Stimulated activated CD4-positive, alpha-beta T cell treated with anti-CD3 and anti-CD28 coated beads, Interleukin-12 subunit alpha, Interleukin-12 subunit beta, amount 100 ng/mL, for 48 hours (primary cell): ENCODE measurements at regions not wholly inside any gene's neighbourhood (a gene's known extent, or its start where the extent isn't known, plus 50 kb on each side); places are given as distances from the start of the nearest gene placed in this dataset.

ENCODE experiments used
- DNase-seq, 3 donors: peaks; one replicate each; pipeline ENCODE4 v3.0.0-alpha.2; 2020; ENCODE audit warnings: low read depth in 2 of 3, low spot score in 1 of 3

GRCh38 chr13:73938372-73939070, 195.7 kb downstream of the KLF12 start:
- no peak for DNase-seq

- DNase-seq = no peak
These were observed 196.8 kb downstream of the KLF12 start for GRCh38 chr13:73937441-73937840.

GRCh38 chr13:73935991-73936390, 198.2 kb downstream of the KLF12 start:
- no peak for DNase-seq

- no peak for DNase-seq
These were observed 199.4 kb downstream of the KLF12 start for GRCh38 chr13:73934771-73935170.

GRCh38 chr13:73934215-73934641, 200.0 kb downstream of the KLF12 start:
- no peak for DNase-seq

GRCh38 chr13:73933795-73934194, 200.4 kb downstream of the KLF12 start:
- DNase-seq = no peak

- no peak for DNase-seq
These were observed 202.1 kb downstream of the KLF12 start for GRCh38 chr13:73932091-73932490.

GRCh38 chr13:73929287-73929932, 204.8 kb downstream of the KLF12 start:
- no peak for DNase-seq

GRCh38 chr13:73924607-73925006, 209.6 kb downstream of the KLF12 start:
- DNase-seq = no peak

GRCh38 chr13:73922493-73923393, 211.5 kb downstream of the KLF12 start:
- DNase-seq = no peak

- DNase-seq = no peak
These were observed 215.5 kb downstream of the KLF12 start for GRCh38 chr13:73918691-73919090.

- no peak for DNase-seq
These were observed 220.3 kb downstream of the KLF12 start for GRCh38 chr13:73913751-73914518.

GRCh38 chr13:73913079-73913740, 221.0 kb downstream of the KLF12 start:
- DNase-seq = no peak

GRCh38 chr13:73911361-73911760, 222.8 kb downstream of the KLF12 start:
- DNase-seq = no peak

GRCh38 chr13:73910733-73911132, 223.5 kb downstream of the KLF12 start:
- no peak for DNase-seq

- no peak for DNase-seq
These were observed 225.4 kb downstream of the KLF12 start for GRCh38 chr13:73908809-73909208.

GRCh38 chr13:73904625-73905024, 229.6 kb downstream of the KLF12 start:
- no peak for DNase-seq

GRCh38 chr13:73903561-73903960, 230.6 kb downstream of the KLF12 start:
- DNase-seq = no peak

GRCh38 chr13:73902847-73903246, 231.4 kb downstream of the KLF12 start:
- DNase-seq = no peak

GRCh38 chr13:73902296-73902695, 231.9 kb downstream of the KLF12 start:
- no peak for DNase-seq
